Fibroblast of villous mesenchyme (primary cell): ENCODE measurements at regions not wholly inside any gene's neighbourhood (a gene's known extent, or its start where the extent isn't known, plus 50 kb on each side); places are given as distances from the start of the nearest gene placed in this dataset.
"Not testable (repeated sequence)": the region's sequence is repeated elsewhere in the genome, so short reads cannot be mapped to it uniquely, and the experiment has no call there.

Experiments
- DNase-seq: peaks from one replicate; pipeline ENCODE4 v3.0.0-alpha.2; 2010; ENCODE audit warnings: low read depth
- H3K4me3 ChIP-seq: 2 replicates; pipeline ENCODE4 v1.5.1; 2011; ENCODE audit warnings: low read depth, mild to moderate bottlenecking, low read length
- CTCF ChIP-seq: IDR thresholded peaks from 2 replicates; pipeline ENCODE4 v1.5.1; 2012; ENCODE audit warnings: low read depth, mild to moderate bottlenecking, low read length; ENCODE audit not compliant: insufficient read depth

GRCh38 chr6:51005779-51006178, 187.1 kb downstream of the TFAP2B start:
- no peak for DNase-seq
- no peak overlapping the region for H3K4me3 ChIP-seq
- no peak for TF ChIP-seq CTCF

- TF ChIP-seq CTCF = no peak
- no peak overlapping the region for H3K4me3 ChIP-seq
- DNase-seq = no peak
These were observed 188.6 kb downstream of the TFAP2B start for GRCh38 chr6:51007237-51007636.

GRCh38 chr6:51008693-51009092, 190.0 kb downstream of the TFAP2B start:
- DNase-seq, H3K4me3 ChIP-seq: not testable (repeated sequence)

- no peak for DNase-seq
- no peak overlapping the region for H3K4me3 ChIP-seq
- TF ChIP-seq CTCF = no peak
These were observed 194.7 kb downstream of the TFAP2B start for GRCh38 chr6:51013376-51013775.

GRCh38 chr6:51015394-51015793, 196.7 kb downstream of the TFAP2B start:
- no peak for TF ChIP-seq CTCF
- H3K4me3 ChIP-seq = no peak overlapping the region
- no peak for DNase-seq

GRCh38 chr6:51016489-51016888, 197.8 kb downstream of the TFAP2B start:
- no peak for TF ChIP-seq CTCF
- H3K4me3 ChIP-seq = no peak overlapping the region
- DNase-seq = no peak

- no peak for DNase-seq
- H3K4me3 ChIP-seq = no peak overlapping the region
- no peak for TF ChIP-seq CTCF
These were observed 201.1 kb downstream of the TFAP2B start for GRCh38 chr6:51019806-51020205.
